RWPE2 (cell line): ENCODE measurements at regions not wholly inside any gene's neighbourhood (a gene's known extent, or its start where the extent isn't known, plus 50 kb on each side); places are given as distances from the start of the nearest gene placed in this dataset.

Experiments used
- ATAC-seq: fragments of 200-7000 bp; cut with Tn5 transposase; 3 replicates; pipeline ENCODE4 v1.9.1; 2021; ENCODE audit warnings: low read depth
- DNase-seq: peaks from one replicate; pipeline ENCODE4 v3.0.0-alpha.2; 2020; ENCODE audit warnings: low spot score
- H3K27ac ChIP-seq: fragments of 450-650 bp; 2 replicates; pipeline ENCODE4 v1.5.1; 2017; ENCODE audit warnings: mild to moderate bottlenecking; ENCODE audit not compliant: poor library complexity, severe bottlenecking
- H3K27me3 ChIP-seq: fragments of 250-450 bp; sonication (Bioruptor Pico); 2 replicates; pipeline ENCODE4 v1.5.1; 2021; ENCODE audit warnings: mild to moderate bottlenecking, moderate library complexity; ENCODE audit not compliant: insufficient read depth, poor library complexity, severe bottlenecking
- H3K36me3 ChIP-seq: fragments of 250-450 bp; sonication (Bioruptor Pico); 2 replicates; pipeline ENCODE4 v1.5.1; 2020; ENCODE audit warnings: low read depth, mild to moderate bottlenecking, moderate library complexity
- H3K4me1 ChIP-seq: fragments of 250-450 bp; sonication (Bioruptor Pico); 2 replicates; pipeline ENCODE4 v1.5.1; 2021; ENCODE audit warnings: mild to moderate bottlenecking, moderate library complexity; ENCODE audit not compliant: insufficient read depth, poor library complexity, severe bottlenecking
- H3K4me3 ChIP-seq: fragments of 250-450 bp; sonication (Bioruptor Pico); 2 replicates; pipeline ENCODE4 v1.5.1; 2021; ENCODE audit warnings: mild to moderate bottlenecking, moderate library complexity; ENCODE audit not compliant: severe bottlenecking
- H3K9me3 ChIP-seq: fragments of 250-450 bp; sonication (Bioruptor Pico); 2 replicates; pipeline ENCODE4 v1.5.1; 2021; ENCODE audit warnings: mild to moderate bottlenecking, moderate library complexity; ENCODE audit not compliant: severe bottlenecking
- TF ChIP-seq, protein P1 (sequence below): fragments of 450-650 bp; IDR thresholded peaks from one replicate; pipeline ENCODE4 v1.5.1; 2017; ENCODE audit warnings: mild to moderate bottlenecking, moderate library complexity; ENCODE audit not compliant: poor library complexity, severe bottlenecking

GRCh38 chr2:58448065-58448507 is 207.0 kb upstream of the FANCL start:
- Histone ChIP-seq H3K36me3 (no peaks in the 10 kb centered on the region), H3K4me1 (peaks cover 8% of the 10 kb centered on the region), H3K9me3 (no peaks in the 10 kb centered on the region), H3K27ac (no peak overlapping the region), H3K4me3 (no peak overlapping the region), H3K27me3 (no peaks in the 10 kb centered on the region)
- TF ChIP-seq, protein P1, sequence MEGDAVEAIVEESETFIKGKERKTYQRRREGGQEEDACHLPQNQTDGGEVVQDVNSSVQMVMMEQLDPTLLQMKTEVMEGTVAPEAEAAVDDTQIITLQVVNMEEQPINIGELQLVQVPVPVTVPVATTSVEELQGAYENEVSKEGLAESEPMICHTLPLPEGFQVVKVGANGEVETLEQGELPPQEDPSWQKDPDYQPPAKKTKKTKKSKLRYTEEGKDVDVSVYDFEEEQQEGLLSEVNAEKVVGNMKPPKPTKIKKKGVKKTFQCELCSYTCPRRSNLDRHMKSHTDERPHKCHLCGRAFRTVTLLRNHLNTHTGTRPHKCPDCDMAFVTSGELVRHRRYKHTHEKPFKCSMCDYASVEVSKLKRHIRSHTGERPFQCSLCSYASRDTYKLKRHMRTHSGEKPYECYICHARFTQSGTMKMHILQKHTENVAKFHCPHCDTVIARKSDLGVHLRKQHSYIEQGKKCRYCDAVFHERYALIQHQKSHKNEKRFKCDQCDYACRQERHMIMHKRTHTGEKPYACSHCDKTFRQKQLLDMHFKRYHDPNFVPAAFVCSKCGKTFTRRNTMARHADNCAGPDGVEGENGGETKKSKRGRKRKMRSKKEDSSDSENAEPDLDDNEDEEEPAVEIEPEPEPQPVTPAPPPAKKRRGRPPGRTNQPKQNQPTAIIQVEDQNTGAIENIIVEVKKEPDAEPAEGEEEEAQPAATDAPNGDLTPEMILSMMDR: peak; percentile 77
- ATAC-seq (peak; percentile 89), DNase-seq (no peak)

DNA sequence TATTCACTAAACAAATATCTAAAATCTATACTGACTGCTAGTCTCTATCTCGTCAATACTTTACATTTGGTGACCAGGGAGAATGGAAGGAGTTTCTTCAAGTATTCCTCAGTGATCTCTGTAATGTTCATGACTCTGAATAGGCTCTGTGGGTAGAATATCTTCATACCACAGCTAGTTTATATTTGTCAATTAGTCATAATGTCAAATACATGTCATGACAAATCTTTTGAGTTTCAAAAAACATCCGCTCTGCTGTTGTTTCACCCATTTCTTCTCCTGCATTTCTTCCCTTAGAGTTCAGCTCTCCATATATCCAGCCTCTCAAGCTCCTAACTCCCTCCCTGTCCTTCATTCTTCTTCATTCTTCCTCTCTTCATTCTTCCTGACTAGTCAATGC is 206.5 kb upstream of the FANCL start:
- Histone ChIP-seq H3K36me3 (no peaks in the 10 kb centered on the region), H3K9me3 (no peaks in the 10 kb centered on the region), H3K4me3 (no peak overlapping the region), H3K4me1 (peaks cover 8% of the 10 kb centered on the region), H3K27me3 (no peaks in the 10 kb centered on the region), H3K27ac (no peak overlapping the region)
- no peak for DNase-seq
- peak; percentile 63 for ATAC-seq
- TF ChIP-seq, protein P1: no peak

- no peak overlapping the region for H3K4me3 ChIP-seq
- no peaks in the 10 kb centered on the region for H3K9me3 ChIP-seq
- H3K27me3 ChIP-seq: no peaks in the 10 kb centered on the region
- H3K27ac ChIP-seq: no peak overlapping the region
- no peaks in the 10 kb centered on the region for H3K4me1 ChIP-seq
- TF ChIP-seq, protein P1: no peak
- ATAC-seq: no peak
- H3K36me3 ChIP-seq: no peaks in the 10 kb centered on the region
- no peak for DNase-seq
These were observed 200.5 kb upstream of the FANCL start for GRCh38 chr2:58441643-58442042.

GRCh38 chr2:58436872-58437271 is 195.7 kb upstream of the FANCL start:
- Histone ChIP-seq H3K4me1 (no peaks in the 10 kb centered on the region), H3K27me3 (peaks cover 2% of the 10 kb centered on the region), H3K36me3 (no peaks in the 10 kb centered on the region), H3K4me3 (no peak overlapping the region), H3K27ac (no peak overlapping the region), H3K9me3 (no peaks in the 10 kb centered on the region)
- no peak for DNase-seq
- ATAC-seq: peak; percentile 44; the same call in 2 of the 3 replicates
- TF ChIP-seq, protein P1: no peak

- DNase-seq: no peak
- no peak overlapping the region for H3K27ac ChIP-seq
- H3K9me3 ChIP-seq: no peaks in the 10 kb centered on the region
- H3K4me3 ChIP-seq: no peak overlapping the region
- TF ChIP-seq, protein P1: no peak
- ATAC-seq: no peak
- H3K4me1 ChIP-seq: no peaks in the 10 kb centered on the region
- no peaks in the 10 kb centered on the region for H3K36me3 ChIP-seq
- peaks cover 2% of the 10 kb centered on the region for H3K27me3 ChIP-seq
These were observed 194.1 kb upstream of the FANCL start for GRCh38 chr2:58435246-58435645.
